Lower lobe of right lung (tissue), 2 donors: ENCODE measurements at regions not wholly inside any gene's neighbourhood (a gene's known extent, or its start where the extent isn't known, plus 50 kb on each side); places are given as distances from the start of the nearest gene placed in this dataset.

Experiments
- ATAC-seq, 2 donors: fragments of 200-7000 bp; cut with Tn5 transposase; one replicate each; pipeline ENCODE4 v1.9.1; 2020 to 2022; ENCODE audit warnings: mild to moderate bottlenecking in 2 of 2, moderate library complexity in 2 of 2
- DNase-seq: peaks from one replicate; pipeline ENCODE4 v3.0.0-alpha.2; 2020
- H3K27ac ChIP-seq: fragments of 200-600 bp; one replicate; pipeline ENCODE4 v1.8.0; 2022
- H3K27me3 ChIP-seq: fragments of 200-600 bp; one replicate; pipeline ENCODE4 v1.8.0; 2022; ENCODE audit warnings: low read depth
- H3K36me3 ChIP-seq: fragments of 200-600 bp; one replicate; pipeline ENCODE4 v1.8.0; 2022; ENCODE audit warnings: mild to moderate bottlenecking
- H3K4me1 ChIP-seq: fragments of 200-600 bp; one replicate; pipeline ENCODE4 v1.8.0; 2022
- H3K4me3 ChIP-seq: fragments of 200-600 bp; one replicate; pipeline ENCODE4 v1.8.0; 2022; ENCODE audit warnings: mild to moderate bottlenecking
- H3K9me3 ChIP-seq: fragments of 200-600 bp; one replicate; pipeline ENCODE4 v1.8.0; 2022
- CTCF ChIP-seq: fragments of 200-600 bp; IDR thresholded peaks from one replicate; pipeline ENCODE4 v1.8.0; 2022; ENCODE audit warnings: antibody characterized with exemption, mild to moderate bottlenecking
- intact Hi-C: fragments of 100-400 bp; cut with DNase I; formaldehyde crosslinking; loops from one replicate; pipeline ENCODE4 v1.11.0; 2022
- donor health status: DM: no; HTN: yes; CAD: no; lungs with severe emphysema.

- ATAC-seq = no peak
- no peak overlapping the region for H3K4me3 ChIP-seq
- no peak overlapping the region for H3K27ac ChIP-seq
- intact Hi-C loops = no loop called here
- no peaks in the 10 kb centered on the region for H3K9me3 ChIP-seq
- H3K36me3 ChIP-seq = no peaks in the 10 kb centered on the region
- no peaks in the 10 kb centered on the region for H3K4me1 ChIP-seq
- no peak for DNase-seq
- no peak for TF ChIP-seq CTCF
- H3K27me3 ChIP-seq = no peaks in the 10 kb centered on the region
Measured at GRCh38 chr10:106224676-106225075, 939.8 kb downstream of the SORCS1 start.

GRCh38 chr10:106217627-106218026 lies 946.9 kb downstream of the SORCS1 start:
- no peaks in the 10 kb centered on the region for H3K36me3 ChIP-seq
- H3K4me1 ChIP-seq = no peaks in the 10 kb centered on the region
- ATAC-seq = no peak
- intact Hi-C loops = no loop called here
- no peaks in the 10 kb centered on the region for H3K9me3 ChIP-seq
- H3K27me3 ChIP-seq = no peaks in the 10 kb centered on the region
- H3K4me3 ChIP-seq = no peak overlapping the region
- DNase-seq = no peak
- no peak for TF ChIP-seq CTCF
- H3K27ac ChIP-seq = no peak overlapping the region

- Histone ChIP-seq H3K4me3 (no peak overlapping the region), H3K36me3 (no peaks in the 10 kb centered on the region), H3K4me1 (no peaks in the 10 kb centered on the region), H3K27me3 (no peaks in the 10 kb centered on the region), H3K9me3 (no peaks in the 10 kb centered on the region), H3K27ac (no peak overlapping the region)
- intact Hi-C loops = no loop called here
- no peak for TF ChIP-seq CTCF
- ATAC-seq (no peak), DNase-seq (no peak)
Measured at GRCh38 chr10:106216085-106216484, 948.4 kb downstream of the SORCS1 start.

GRCh38 chr10:106214243-106214642 lies 950.3 kb downstream of the SORCS1 start:
- no peaks in the 10 kb centered on the region for H3K36me3 ChIP-seq
- no peak for TF ChIP-seq CTCF
- H3K27ac ChIP-seq = no peak overlapping the region
- no peak for DNase-seq
- ATAC-seq = no peak
- no peaks in the 10 kb centered on the region for H3K27me3 ChIP-seq
- no peak overlapping the region for H3K4me3 ChIP-seq
- no peaks in the 10 kb centered on the region for H3K4me1 ChIP-seq
- intact Hi-C loops = no loop called here
- no peaks in the 10 kb centered on the region for H3K9me3 ChIP-seq

- Histone ChIP-seq H3K9me3 (no peaks in the 10 kb centered on the region), H3K36me3 (no peaks in the 10 kb centered on the region), H3K27ac (no peak overlapping the region), H3K27me3 (no peaks in the 10 kb centered on the region), H3K4me1 (no peaks in the 10 kb centered on the region), H3K4me3 (no peak overlapping the region)
- no peak for ATAC-seq
- intact Hi-C loops = no loop called here
- DNase-seq = no peak
- no peak for TF ChIP-seq CTCF
Measured at GRCh38 chr10:106213493-106213892, 951.0 kb downstream of the SORCS1 start.

GRCh38 chr10:106198275-106198674 lies 966.2 kb downstream of the SORCS1 start:
- DNase-seq (no peak), ATAC-seq (no peak)
- no peak for TF ChIP-seq CTCF
- intact Hi-C loops = no loop called here
- Histone ChIP-seq H3K27me3 (no peaks in the 10 kb centered on the region), H3K4me3 (no peak overlapping the region), H3K9me3 (no peaks in the 10 kb centered on the region), H3K27ac (no peak overlapping the region), H3K36me3 (no peaks in the 10 kb centered on the region), H3K4me1 (no peaks in the 10 kb centered on the region)
